ENCODE measurements at regions not wholly inside any gene's neighbourhood (a gene's known extent, or its start where the extent isn't known, plus 50 kb on each side); places are given as distances from the start of the nearest gene placed in this dataset.

DNA sequence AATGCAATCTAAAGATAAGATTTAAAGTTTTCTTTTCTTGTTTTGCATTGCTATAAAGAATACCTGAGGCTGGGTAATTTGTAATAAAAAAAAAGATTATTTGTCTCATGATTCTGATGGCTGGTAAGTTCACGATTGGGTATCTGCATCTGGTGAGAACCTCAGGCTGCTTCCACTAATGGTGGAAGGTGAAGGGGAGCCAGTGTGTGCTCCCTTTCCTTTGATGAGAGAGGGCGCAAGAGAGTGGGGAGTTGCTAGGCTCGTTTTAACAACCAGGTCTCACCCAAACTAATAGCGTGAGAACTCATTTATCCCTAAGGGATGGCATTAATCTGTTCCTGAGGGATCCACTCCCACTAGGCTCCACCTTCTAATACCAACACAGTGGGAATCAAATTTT is 353.2 kb downstream of the BTBD3 start:
- Mint-ChIP-seq H3K4me1 (no peaks in the 10 kb centered on the region), H3K9me3 (peaks cover 17% of the 10 kb centered on the region), H3K27ac (no peak overlapping the region), H3K4me3 (no peak overlapping the region), H3K36me3 (no peaks in the 10 kb centered on the region)
- ATAC-seq (no peak), DNase-seq (ENCODE audit: low spot score in 2 of 2) (no peak)

DNA sequence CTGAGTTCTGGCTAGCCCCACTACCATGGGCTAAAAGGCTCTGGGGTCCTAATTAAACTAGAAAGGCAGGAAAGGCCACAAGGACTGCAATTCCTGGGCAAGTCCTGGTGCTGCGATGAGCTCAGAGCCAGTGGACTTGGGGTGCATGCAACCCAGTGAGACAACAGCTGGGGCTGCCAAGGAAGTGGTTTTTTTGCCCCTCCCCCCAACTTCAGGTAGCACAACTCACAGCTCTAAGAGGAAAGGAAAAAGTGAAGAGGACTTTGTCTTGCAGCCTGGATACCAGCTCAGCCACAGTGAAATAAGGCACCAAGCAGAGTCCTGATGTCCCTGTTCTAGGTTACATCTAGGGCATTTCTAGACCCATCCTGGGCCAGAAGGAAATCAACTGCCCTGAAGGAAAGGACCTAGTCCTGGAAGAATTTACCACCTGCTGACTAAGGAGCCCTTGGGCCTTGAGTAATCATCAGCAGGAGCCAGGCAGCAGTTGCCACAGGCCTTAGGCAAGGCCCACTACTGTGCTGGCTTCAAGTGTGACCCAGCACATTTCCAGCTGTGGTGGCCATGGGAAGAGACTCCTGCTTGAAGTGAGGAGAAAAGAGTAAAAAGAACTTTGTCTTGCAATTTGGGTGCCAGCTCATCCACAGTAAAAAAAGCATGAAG is 358.4 kb downstream of the BTBD3 start:
- ATAC-seq (no peak), DNase-seq (ENCODE audit: low spot score in 2 of 2) (no peak)
- H3K36me3 Mint-ChIP-seq: no peaks in the 10 kb centered on the region
- H3K4me3 Mint-ChIP-seq: no peak overlapping the region
- peaks cover 16% of the 10 kb centered on the region for H3K9me3 Mint-ChIP-seq
- H3K4me1 Mint-ChIP-seq: no peaks in the 10 kb centered on the region
- no peak overlapping the region for H3K27ac Mint-ChIP-seq

DNA sequence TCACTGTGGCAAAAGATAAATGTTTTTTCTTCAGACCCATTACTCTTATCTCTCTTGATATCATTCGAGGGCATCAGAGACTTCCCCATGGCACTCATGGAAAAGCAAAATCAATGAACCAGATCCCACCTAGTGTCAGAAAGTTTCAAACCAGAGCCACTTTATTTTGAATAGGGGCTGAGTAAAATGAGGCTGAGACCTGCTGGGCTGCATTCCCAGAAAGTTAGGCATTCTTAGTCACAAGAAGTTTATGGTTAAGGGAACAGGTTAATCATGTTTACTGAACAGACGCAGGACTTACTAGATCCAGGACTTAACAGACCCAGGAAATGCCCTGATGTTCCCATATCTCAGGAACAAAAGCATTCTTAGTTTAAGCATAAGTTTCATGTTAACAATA is 369.9 kb downstream of the BTBD3 start:
- no peak for DNase-seq (ENCODE audit: low spot score in 2 of 2)
- no peak overlapping the region for H3K4me3 Mint-ChIP-seq
- no peak for ATAC-seq
- peaks cover 14% of the 10 kb centered on the region for H3K9me3 Mint-ChIP-seq
- no peak overlapping the region for H3K27ac Mint-ChIP-seq
- H3K4me1 Mint-ChIP-seq: no peaks in the 10 kb centered on the region
- H3K36me3 Mint-ChIP-seq: no peaks in the 10 kb centered on the region

DNA sequence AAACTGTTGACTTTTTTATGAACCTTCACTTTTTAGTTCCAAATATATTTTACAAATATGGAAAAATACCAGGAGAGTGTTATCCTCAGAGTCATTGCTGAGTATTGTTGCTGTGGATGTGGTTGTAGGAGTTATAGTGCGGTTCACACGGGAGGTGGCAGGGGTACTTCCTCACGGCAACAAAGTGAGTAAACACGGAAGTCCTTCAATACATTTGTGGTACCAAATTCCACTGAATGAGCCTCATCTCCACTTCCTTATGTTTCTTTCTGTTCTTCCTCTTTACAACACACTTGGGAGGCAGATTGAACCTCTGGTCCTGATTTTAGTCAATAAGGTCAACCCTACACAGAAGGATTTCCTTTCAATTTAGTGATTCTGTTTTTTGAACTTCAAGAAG is 371.8 kb downstream of the BTBD3 start:
- no peaks in the 10 kb centered on the region for H3K4me1 Mint-ChIP-seq
- DNase-seq (ENCODE audit: low spot score in 2 of 2) (no peak), ATAC-seq (no peak)
- H3K27ac Mint-ChIP-seq: no peak overlapping the region
- no peaks in the 10 kb centered on the region for H3K36me3 Mint-ChIP-seq
- H3K9me3 Mint-ChIP-seq: peaks cover 14% of the 10 kb centered on the region
- no peak overlapping the region for H3K4me3 Mint-ChIP-seq

DNA sequence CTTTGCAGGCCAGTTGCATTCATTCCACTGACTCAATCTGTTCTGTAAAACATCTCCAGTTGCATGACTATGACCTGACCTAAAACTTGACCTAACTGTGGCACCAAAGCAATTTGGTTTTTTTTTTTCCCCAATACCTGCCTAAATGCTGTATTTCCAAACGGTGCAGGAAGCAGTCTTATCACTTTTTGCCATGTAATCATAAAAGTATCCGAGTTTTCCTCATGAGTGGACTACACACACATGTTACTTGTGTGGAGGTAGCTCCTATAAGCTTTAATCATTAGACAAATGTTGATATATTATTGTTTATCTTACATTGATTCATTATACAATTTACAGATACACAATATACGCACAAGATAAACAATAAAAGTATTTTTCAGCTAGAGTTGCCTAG is 373.7 kb downstream of the BTBD3 start:
- H3K36me3 Mint-ChIP-seq: no peaks in the 10 kb centered on the region
- H3K4me3 Mint-ChIP-seq: no peak overlapping the region
- DNase-seq (ENCODE audit: low spot score in 2 of 2) (no peak), ATAC-seq (no peak)
- peaks cover 20% of the 10 kb centered on the region for H3K9me3 Mint-ChIP-seq
- H3K4me1 Mint-ChIP-seq: no peaks in the 10 kb centered on the region
- H3K27ac Mint-ChIP-seq: no peak overlapping the region

DNA sequence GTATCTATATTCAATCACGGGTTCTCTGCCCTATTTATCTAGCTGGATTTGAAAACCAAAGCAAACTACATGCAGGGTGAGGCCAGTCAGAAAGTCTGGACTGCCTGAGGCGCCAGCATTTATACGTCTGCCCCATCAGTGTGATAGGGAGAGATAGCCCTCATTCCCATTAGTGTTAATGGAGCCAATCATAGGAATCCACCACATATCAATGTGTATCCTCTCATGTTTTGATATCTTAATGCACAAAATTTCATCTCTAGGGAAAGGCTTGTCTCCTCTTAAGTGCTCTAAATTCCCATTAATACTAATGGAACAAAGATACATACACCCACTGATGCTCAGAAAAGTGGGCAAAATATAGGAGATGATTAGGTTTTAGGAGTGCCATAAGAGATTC is 376.2 kb downstream of the BTBD3 start:
- Mint-ChIP-seq H3K4me1 (no peaks in the 10 kb centered on the region), H3K9me3 (peaks cover 35% of the 10 kb centered on the region), H3K4me3 (no peak overlapping the region), H3K27ac (no peak overlapping the region), H3K36me3 (no peaks in the 10 kb centered on the region)
- ATAC-seq: no peak
- DNase-seq (ENCODE audit: low spot score in 2 of 2): no peak

DNA sequence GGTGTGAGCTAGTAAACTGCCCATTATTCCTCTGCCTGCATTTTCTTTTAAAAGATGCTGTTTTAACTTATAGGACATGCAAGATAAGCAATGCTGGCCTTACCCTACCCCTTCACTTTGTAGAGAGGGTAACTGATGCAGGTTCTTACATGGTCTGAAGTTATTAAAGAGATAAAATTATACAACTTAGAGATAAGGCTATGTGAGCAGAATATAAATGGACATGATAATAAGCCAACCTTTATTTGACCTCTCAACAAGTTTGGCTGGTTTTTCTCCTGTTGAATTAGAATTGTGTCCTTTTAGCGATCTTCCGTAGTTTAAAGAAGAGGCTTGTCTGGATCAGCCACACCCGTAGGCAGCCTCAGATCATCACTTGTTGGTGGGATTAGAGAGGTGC is 377.0 kb downstream of the BTBD3 start:
- Mint-ChIP-seq H3K9me3 (peaks cover 31% of the 10 kb centered on the region), H3K27ac (no peak overlapping the region), H3K4me1 (no peaks in the 10 kb centered on the region), H3K36me3 (no peaks in the 10 kb centered on the region), H3K4me3 (no peak overlapping the region)
- ATAC-seq (no peak), DNase-seq (ENCODE audit: low spot score in 2 of 2) (no peak)

DNA sequence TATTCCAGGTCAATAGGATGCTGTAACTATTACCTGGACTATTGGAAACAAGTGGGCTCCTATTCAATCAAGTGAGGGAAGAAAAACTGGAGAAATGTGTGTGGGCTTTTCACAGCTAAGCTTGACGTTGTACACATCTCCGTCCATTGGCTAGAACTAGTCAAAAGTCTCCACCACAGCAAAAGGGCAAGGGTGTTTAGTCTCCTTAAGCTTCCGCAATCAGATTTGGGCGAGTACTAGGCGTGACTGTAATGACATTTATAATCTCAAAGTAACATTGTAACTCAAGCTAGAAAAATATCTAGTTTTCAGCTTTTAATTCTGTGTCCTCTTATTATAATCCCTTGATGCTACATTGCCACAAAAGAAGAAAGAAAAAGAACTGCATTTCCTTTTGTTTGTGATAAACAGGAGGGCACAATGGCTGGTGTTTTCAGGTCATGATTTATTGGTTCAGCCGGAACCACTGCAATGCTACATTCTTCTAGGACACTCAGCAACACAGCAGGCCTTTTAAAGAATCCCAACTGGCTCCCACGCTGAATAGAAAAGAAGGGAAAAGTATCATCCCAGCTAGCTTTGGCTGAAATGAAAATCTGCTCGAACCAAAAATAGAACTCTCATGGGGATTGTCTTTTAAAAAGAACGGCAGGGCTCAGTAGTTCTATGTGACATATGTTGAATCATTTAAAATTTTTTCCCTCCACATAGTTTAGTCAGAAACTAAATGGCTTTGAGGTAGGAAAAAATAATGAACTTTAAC is 387.7 kb downstream of the BTBD3 start:
- no peak for ATAC-seq

DNA sequence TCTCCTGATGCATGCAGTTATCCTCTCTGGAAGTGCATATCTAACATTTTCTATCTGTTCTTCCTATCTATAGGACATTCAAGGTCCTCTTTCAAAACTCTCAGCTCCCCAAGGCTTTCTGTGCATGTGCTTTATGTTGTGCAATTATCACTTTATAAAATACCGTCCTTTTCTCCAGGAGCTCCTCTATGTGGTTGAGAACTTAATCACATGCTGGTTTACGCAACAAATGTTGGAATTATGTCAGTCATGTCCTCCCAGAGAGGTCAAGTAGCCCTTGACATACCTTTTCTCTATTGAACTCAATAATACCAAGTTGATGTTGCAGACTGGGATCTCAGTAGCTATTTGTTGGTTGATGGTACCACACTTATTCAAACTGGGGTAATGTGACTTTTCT is 388.4 kb downstream of the BTBD3 start:
- H3K9me3 Mint-ChIP-seq: peaks cover 19% of the 10 kb centered on the region
- DNase-seq (ENCODE audit: low spot score in 2 of 2) (no peak), ATAC-seq (no peak)
- H3K36me3 Mint-ChIP-seq: no peaks in the 10 kb centered on the region
- H3K4me3 Mint-ChIP-seq: no peak overlapping the region
- H3K27ac Mint-ChIP-seq: no peak overlapping the region
- H3K4me1 Mint-ChIP-seq: no peaks in the 10 kb centered on the region

More for the DNA sequence above, 387.7 kb downstream of the BTBD3 start:
- Mint-ChIP-seq H3K27ac (no peak overlapping the region), H3K9me3 (peaks cover 19% of the 10 kb centered on the region), H3K4me3 (no peak overlapping the region), H3K36me3 (no peaks in the 10 kb centered on the region), H3K4me1 (no peaks in the 10 kb centered on the region)
- DNase-seq (ENCODE audit: low spot score in 2 of 2): no peak

DNA sequence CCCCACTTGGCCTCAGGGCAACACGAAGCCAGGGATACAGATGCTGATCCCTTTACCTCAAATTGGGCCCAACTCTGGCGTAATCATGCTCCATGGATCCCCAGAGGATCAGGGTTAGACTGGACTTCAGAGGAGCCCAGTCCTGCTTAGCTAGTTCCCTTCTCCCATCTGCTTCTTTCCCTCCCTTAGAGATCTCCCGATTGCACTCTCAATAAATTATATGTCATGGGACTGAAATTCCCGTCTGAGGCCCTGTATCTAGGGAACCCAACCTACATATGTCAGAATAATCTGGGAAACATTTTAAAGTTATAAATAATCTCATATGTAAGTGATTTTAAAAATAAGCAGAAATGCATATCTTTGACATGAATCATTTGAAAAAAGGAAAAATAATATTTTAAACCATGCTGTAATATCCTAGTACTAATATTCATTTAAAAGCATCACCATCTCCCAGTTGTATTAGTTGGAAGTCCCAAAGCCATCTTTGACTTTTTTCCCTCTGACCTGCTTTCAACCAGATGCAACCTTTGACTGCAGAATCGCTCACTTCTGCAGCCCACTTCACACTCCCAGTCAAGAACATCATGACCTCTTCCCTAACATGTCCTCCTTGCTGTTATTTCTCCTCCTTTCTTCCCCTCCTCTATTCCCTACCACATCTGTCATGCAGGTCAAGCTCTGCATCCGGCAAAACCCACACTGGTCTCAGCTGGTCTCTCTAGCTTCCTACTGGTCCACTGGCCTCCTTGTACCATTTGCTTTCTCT is 393.6 kb downstream of the BTBD3 start:
- no peak for DNase-seq (ENCODE audit: low spot score in 2 of 2)
- no peaks in the 10 kb centered on the region for H3K4me1 Mint-ChIP-seq
- no peak overlapping the region for H3K27ac Mint-ChIP-seq
- ATAC-seq: no peak
- H3K4me3 Mint-ChIP-seq: no peak overlapping the region
- no peaks in the 10 kb centered on the region for H3K36me3 Mint-ChIP-seq
- peaks cover 17% of the 10 kb centered on the region for H3K9me3 Mint-ChIP-seq

DNA sequence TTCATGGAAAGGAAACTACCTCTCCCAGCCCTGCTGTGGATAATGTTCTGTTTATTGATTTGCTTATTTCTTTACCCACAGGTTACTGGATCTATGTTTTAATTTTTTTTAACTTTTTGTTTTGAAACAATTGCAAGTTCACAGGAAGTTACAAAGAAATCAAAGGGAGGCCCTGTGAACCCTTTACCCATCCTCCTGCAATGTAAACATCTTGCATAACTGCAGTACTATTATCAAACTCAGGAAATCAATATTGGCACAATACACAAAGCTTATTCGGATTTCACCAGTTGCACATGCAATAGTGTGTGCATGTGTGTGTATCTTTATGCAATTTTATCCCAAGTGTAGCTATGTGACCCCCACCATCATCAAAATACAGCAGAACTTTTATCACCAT is 398.0 kb downstream of the BTBD3 start:
- H3K4me3 Mint-ChIP-seq: no peak overlapping the region
- H3K36me3 Mint-ChIP-seq: no peaks in the 10 kb centered on the region
- ATAC-seq (no peak), DNase-seq (ENCODE audit: low spot score in 2 of 2) (no peak)
- no peaks in the 10 kb centered on the region for H3K4me1 Mint-ChIP-seq
- H3K27ac Mint-ChIP-seq: no peak overlapping the region
- peaks cover 5% of the 10 kb centered on the region for H3K9me3 Mint-ChIP-seq

DNA sequence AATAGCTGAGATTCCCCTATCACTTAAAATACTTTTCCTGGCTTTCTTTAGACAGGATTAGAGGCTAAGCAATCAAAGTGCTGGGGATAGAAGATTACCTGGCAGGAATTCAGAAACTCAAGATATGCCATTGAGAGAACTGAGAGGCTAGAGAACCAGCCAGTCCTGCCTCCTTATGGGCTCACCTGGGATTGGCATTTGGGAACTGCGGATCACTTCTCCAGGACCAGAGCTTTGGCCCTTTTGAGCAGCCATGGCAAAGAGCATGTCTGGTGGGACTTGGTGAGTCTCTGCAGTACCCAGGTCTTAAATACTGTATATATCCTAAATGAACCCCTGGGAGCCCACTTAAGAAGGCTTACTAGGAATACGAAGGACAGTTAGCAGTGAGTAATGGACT is 399.1 kb downstream of the BTBD3 start:
- ATAC-seq (no peak), DNase-seq (ENCODE audit: low spot score in 2 of 2) (no peak)
- Mint-ChIP-seq H3K9me3 (peaks cover 9% of the 10 kb centered on the region), H3K36me3 (no peaks in the 10 kb centered on the region), H3K27ac (no peak overlapping the region), H3K4me3 (no peak overlapping the region), H3K4me1 (no peaks in the 10 kb centered on the region)

DNA sequence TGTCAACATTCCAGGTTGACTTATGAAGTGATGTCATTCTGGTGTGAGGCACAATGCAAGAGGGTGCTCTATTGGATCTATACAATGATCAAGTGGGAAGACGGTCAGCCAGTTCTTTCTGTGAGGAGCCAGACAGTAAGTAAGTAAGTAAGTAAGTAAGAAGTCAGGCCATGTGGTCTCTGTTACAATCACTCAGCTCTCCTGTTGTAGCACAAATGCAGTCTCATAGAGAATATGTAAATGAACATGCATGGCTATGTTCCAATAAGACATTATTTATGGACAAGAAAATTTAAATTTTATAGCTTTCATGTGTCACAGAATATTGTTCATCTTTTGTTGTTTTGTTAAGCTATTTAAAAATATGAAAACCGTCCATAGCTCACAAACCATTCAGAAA is 399.7 kb downstream of the BTBD3 start:
- Mint-ChIP-seq H3K4me1 (no peaks in the 10 kb centered on the region), H3K4me3 (no peak overlapping the region), H3K27ac (no peak overlapping the region), H3K9me3 (peaks cover 11% of the 10 kb centered on the region), H3K36me3 (no peaks in the 10 kb centered on the region)
- DNase-seq (ENCODE audit: low spot score in 2 of 2) (no peak), ATAC-seq (no peak)

DNA sequence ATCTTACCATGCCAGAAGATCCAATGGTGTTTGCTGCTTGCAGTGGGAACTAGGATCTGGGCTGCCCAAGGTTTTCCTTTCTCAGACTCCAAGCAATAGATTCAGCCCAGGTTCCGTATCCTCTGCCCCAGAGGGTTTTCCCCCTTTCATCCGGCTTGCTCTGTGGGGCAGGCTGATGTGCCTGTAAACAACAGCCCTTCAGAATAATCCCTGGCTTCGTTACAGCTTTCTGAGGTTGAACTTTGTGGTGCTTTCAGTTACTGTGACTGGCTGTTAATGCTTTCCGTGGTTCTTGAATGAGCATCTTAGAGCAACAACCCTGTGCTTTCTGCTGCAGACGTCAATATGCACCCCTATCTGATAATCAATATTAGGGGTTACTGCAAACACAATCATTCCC is 400.4 kb downstream of the BTBD3 start:
- ATAC-seq (no peak), DNase-seq (ENCODE audit: low spot score in 2 of 2) (no peak)
- Mint-ChIP-seq H3K4me1 (no peaks in the 10 kb centered on the region), H3K9me3 (peaks cover 11% of the 10 kb centered on the region), H3K27ac (no peak overlapping the region), H3K4me3 (no peak overlapping the region), H3K36me3 (no peaks in the 10 kb centered on the region)

DNA sequence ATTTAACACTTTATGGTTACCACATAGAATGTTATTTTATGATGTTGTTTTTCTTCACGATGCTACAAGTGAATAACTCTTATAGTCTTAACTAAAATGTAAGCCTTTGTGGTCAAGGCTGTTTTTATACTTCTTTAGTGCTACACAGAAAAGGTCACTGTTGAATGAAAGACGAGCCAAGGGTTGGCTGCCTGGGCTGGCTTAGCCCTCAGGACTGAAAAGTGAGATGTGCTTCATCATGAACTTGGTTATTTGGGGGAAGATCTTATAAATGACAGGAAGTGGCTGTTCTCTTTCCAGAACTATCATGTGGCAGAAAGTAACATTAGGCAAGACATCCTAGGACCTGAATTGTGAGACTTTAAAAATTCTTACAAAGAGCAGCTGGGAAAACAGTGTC is 404.0 kb downstream of the BTBD3 start:
- no peak overlapping the region for H3K27ac Mint-ChIP-seq
- no peaks in the 10 kb centered on the region for H3K36me3 Mint-ChIP-seq
- ATAC-seq: no peak
- H3K9me3 Mint-ChIP-seq: peaks cover 11% of the 10 kb centered on the region
- H3K4me3 Mint-ChIP-seq: no peak overlapping the region
- no peaks in the 10 kb centered on the region for H3K4me1 Mint-ChIP-seq
- DNase-seq (ENCODE audit: low spot score in 2 of 2): no peak

DNA sequence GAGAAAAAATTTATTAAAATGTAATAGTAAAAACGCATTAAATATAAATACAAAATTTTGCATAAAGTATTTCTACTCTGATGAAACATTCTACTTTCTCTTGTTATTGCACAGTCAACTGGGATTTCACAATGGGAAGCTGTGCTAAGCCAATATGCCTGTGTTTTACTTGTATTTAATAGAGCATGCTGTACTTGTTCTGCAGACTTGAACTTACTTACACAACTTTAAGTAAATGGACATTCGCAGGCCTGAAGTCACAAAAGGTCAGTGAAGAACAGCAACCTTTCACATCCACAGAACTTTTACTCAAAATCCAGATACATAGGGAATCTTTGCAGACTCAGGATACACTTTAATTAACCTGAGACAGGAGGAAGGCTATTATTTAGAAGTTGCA is 409.5 kb downstream of the BTBD3 start:
- Mint-ChIP-seq H3K4me1 (no peaks in the 10 kb centered on the region), H3K9me3 (peaks cover 19% of the 10 kb centered on the region), H3K4me3 (no peak overlapping the region), H3K27ac (no peak overlapping the region), H3K36me3 (no peaks in the 10 kb centered on the region)
- ATAC-seq: no peak
- DNase-seq (ENCODE audit: low spot score in 2 of 2): no peak

Data from stimulated activated effector memory CD8-positive, alpha-beta T cell treated with anti-CD3 and anti-CD28 coated beads, Interleukin-12 subunit alpha, Interleukin-12 subunit beta, amount 100 ng/mL, for 72 hours (primary cell).